Liver (tissue), 8 donors: ENCODE measurements at regions not wholly inside any gene's neighbourhood (a gene's known extent, or its start where the extent isn't known, plus 50 kb on each side); places are given as distances from the start of the nearest gene placed in this dataset.

ENCODE experiments used
- DNase-seq: peaks from one replicate; pipeline ENCODE4 v3.0.0-alpha.2; 2017; ENCODE audit warnings: low spot score
- H3K27ac ChIP-seq, 2 donors: one replicate each; pipeline ENCODE4 v1.7.0; 2013; ENCODE audit warnings: inconsistent platforms in 2 of 2, low read length in 2 of 2, control low read depth in 1 of 2, low read depth in 1 of 2, mild to moderate bottlenecking in 1 of 2
- H3K27me3 ChIP-seq, 4 donors: one replicate each; pipeline versions ENCODE4 v1.6.1 to v1.7.0; 2013; ENCODE audit warnings: low read length in 3 of 4, inconsistent platforms in 1 of 4, mild to moderate bottlenecking in 1 of 4, moderate library complexity in 1 of 4; ENCODE audit not compliant: control insufficient read depth in 4 of 4, insufficient read depth in 4 of 4
- H3K36me3 ChIP-seq, 4 donors: one replicate each; pipeline versions ENCODE4 v1.6.1 to v1.7.0; 2013; ENCODE audit warnings: low read length in 3 of 4, mild to moderate bottlenecking in 3 of 4, low read depth in 1 of 4, moderate library complexity in 1 of 4; ENCODE audit not compliant: control insufficient read depth in 4 of 4, insufficient read depth in 3 of 4
- H3K4me1 ChIP-seq, 4 donors: one replicate each; pipeline versions ENCODE4 v1.6.1 to v1.7.0; 2013; ENCODE audit warnings: low read length in 3 of 4, mild to moderate bottlenecking in 3 of 4, moderate library complexity in 1 of 4; ENCODE audit not compliant: control insufficient read depth in 4 of 4, insufficient read depth in 4 of 4
- H3K4me3 ChIP-seq, 3 donors: one replicate each; pipeline versions ENCODE4 v1.6.1 to v1.7.0; 2013; ENCODE audit warnings: low read length in 3 of 3, control low read depth in 1 of 3, low read depth in 1 of 3, mild to moderate bottlenecking in 1 of 3
- H3K9ac ChIP-seq, 2 donors: one replicate each; pipeline ENCODE4 v1.7.0; 2013; ENCODE audit warnings: low read length in 2 of 2, mild to moderate bottlenecking in 2 of 2, moderate library complexity in 2 of 2, control low read depth in 1 of 2, low read depth in 1 of 2
- H3K9me3 ChIP-seq, 4 donors: one replicate each; pipeline versions ENCODE4 v1.6.1 to v1.7.0; 2013; ENCODE audit warnings: low read length in 3 of 4; ENCODE audit not compliant: control insufficient read depth in 4 of 4
- ATF3 ChIP-seq: IDR thresholded peaks from 2 replicates; pipeline ENCODE4 v1.6.1; 2016; ENCODE audit warnings: antibody characterized with exemption
- EGR1 ChIP-seq, 2 donors: IDR thresholded peaks; 2 replicates each; pipeline ENCODE4 v1.6.1; 2016 to 2018; ENCODE audit warnings: antibody characterized with exemption in 2 of 2, low read depth in 2 of 2
- FOXA1 ChIP-seq: IDR thresholded peaks from 2 replicates; pipeline ENCODE4 v1.6.1; 2016; ENCODE audit warnings: antibody characterized with exemption
- FOXA2 ChIP-seq: IDR thresholded peaks from 2 replicates; pipeline ENCODE4 v1.6.1; 2016; ENCODE audit warnings: antibody characterized with exemption
- GABPA ChIP-seq, 2 donors: IDR thresholded peaks in 1 of 2; conservative IDR thresholded peaks in 1 of 2; 2 replicates each; pipeline ENCODE4 v1.6.1; 2016; ENCODE audit warnings: antibody characterized with exemption in 2 of 2, mild to moderate bottlenecking in 1 of 2, moderate library complexity in 1 of 2
- HNF4A ChIP-seq, 2 donors: conservative IDR thresholded peaks; 2 replicates each; pipeline ENCODE4 v1.6.1; 2016; ENCODE audit warnings: antibody characterized with exemption in 2 of 2, mild to moderate bottlenecking in 2 of 2
- HNF4G ChIP-seq: IDR thresholded peaks from 2 replicates; pipeline ENCODE4 v1.6.1; 2016; ENCODE audit warnings: antibody characterized with exemption
- JUND ChIP-seq, 2 donors: IDR thresholded peaks; 2 replicates each; pipeline ENCODE4 v1.6.1; 2016; ENCODE audit warnings: antibody characterized with exemption in 2 of 2
- MAX ChIP-seq: IDR thresholded peaks from 2 replicates; pipeline ENCODE4 v1.6.1; 2016; ENCODE audit warnings: antibody characterized with exemption
- NR2F2 ChIP-seq: IDR thresholded peaks from 2 replicates; pipeline ENCODE4 v1.6.1; 2016; ENCODE audit warnings: antibody characterized with exemption
- RAD21 ChIP-seq, 2 donors: IDR thresholded peaks; 2 replicates each; pipeline ENCODE4 v1.6.1; 2016; ENCODE audit warnings: antibody characterized with exemption in 2 of 2, mild to moderate bottlenecking in 2 of 2
- RXRA ChIP-seq, 2 donors: IDR thresholded peaks; 2 replicates each; pipeline ENCODE4 v1.6.1; 2017 to 2018; ENCODE audit warnings: antibody characterized with exemption in 2 of 2, mild to moderate bottlenecking in 1 of 2
- TAF1 ChIP-seq: conservative IDR thresholded peaks from 2 replicates; pipeline ENCODE4 v1.6.1; 2016; ENCODE audit warnings: antibody characterized with exemption, mild to moderate bottlenecking
- YY1 ChIP-seq: IDR thresholded peaks from 2 replicates; pipeline ENCODE4 v1.6.1; 2016; ENCODE audit warnings: antibody characterized with exemption, mild to moderate bottlenecking
- ZBTB33 ChIP-seq: IDR thresholded peaks from 2 replicates; pipeline ENCODE4 v1.6.1; 2016; ENCODE audit warnings: antibody characterized with exemption
- WGBS: extraction: QIAGEN DNeasy Blood & Tissue Kit; methylation state at CpG from one replicate; pipeline ENCODE4 v1.1.7; 2013; 5-methylcytosine and 5-hydroxymethylcytosine counted together
- TF ChIP-seq, protein P1 (sequence below): IDR thresholded peaks from 2 replicates; pipeline ENCODE4 v1.6.1; 2016; ENCODE audit warnings: antibody characterized with exemption, mild to moderate bottlenecking
- TF ChIP-seq, protein P2 (sequence below): fragments of 150-350 bp; IDR thresholded peaks from 2 replicates; pipeline ENCODE4 v1.5.1; 2017; ENCODE audit warnings: improper control_type of control experiment, low read depth, low read length; ENCODE audit not compliant: missing input control
- donor health status: healthy.
- donor health status: healthy.
- donor health status: healthy.
- donor health status: healthy.
- donor health status: healthy.

- no peaks in the 10 kb centered on the region for H3K4me1 ChIP-seq
- peaks cover 0 to 2% (median 1%) of the 10 kb centered on the region in 4 donors for H3K27me3 ChIP-seq
- 39% methylated on average over 5 of the region's 5 CpGs for WGBS
- no peak overlapping the region for H3K27ac ChIP-seq
- no peak overlapping the region for H3K4me3 ChIP-seq
- DNase-seq: no peak
- H3K9me3 ChIP-seq: no peaks in the 10 kb centered on the region
- H3K9ac ChIP-seq: no peak overlapping the region
- no peak for TF ChIP-seq HNF4A (conservative IDR thresholded peaks at IDR 0.05)
- TF ChIP-seq RXRA (IDR thresholded peaks at IDR 0.05): no peak
- no peak for TF ChIP-seq FOXA1
- no peak for TF ChIP-seq YY1
- TF ChIP-seq JUND (IDR thresholded peaks at IDR 0.05): no peak
- no peak for TF ChIP-seq EGR1 (IDR thresholded peaks at IDR 0.05; ENCODE audit: low read depth in 2 of 2)
- no peak for TF ChIP-seq GABPA (IDR thresholded peaks at IDR 0.05 in 1 of 2, conservative IDR thresholded peaks at IDR 0.05 in 1 of 2)
- no peak for TF ChIP-seq NR2F2
- no peak for TF ChIP-seq HNF4G
- TF ChIP-seq ZBTB33: no peak
- no peak for TF ChIP-seq FOXA2
- no peak for TF ChIP-seq ATF3
- no peak for TF ChIP-seq MAX
- TF ChIP-seq, protein P1, sequence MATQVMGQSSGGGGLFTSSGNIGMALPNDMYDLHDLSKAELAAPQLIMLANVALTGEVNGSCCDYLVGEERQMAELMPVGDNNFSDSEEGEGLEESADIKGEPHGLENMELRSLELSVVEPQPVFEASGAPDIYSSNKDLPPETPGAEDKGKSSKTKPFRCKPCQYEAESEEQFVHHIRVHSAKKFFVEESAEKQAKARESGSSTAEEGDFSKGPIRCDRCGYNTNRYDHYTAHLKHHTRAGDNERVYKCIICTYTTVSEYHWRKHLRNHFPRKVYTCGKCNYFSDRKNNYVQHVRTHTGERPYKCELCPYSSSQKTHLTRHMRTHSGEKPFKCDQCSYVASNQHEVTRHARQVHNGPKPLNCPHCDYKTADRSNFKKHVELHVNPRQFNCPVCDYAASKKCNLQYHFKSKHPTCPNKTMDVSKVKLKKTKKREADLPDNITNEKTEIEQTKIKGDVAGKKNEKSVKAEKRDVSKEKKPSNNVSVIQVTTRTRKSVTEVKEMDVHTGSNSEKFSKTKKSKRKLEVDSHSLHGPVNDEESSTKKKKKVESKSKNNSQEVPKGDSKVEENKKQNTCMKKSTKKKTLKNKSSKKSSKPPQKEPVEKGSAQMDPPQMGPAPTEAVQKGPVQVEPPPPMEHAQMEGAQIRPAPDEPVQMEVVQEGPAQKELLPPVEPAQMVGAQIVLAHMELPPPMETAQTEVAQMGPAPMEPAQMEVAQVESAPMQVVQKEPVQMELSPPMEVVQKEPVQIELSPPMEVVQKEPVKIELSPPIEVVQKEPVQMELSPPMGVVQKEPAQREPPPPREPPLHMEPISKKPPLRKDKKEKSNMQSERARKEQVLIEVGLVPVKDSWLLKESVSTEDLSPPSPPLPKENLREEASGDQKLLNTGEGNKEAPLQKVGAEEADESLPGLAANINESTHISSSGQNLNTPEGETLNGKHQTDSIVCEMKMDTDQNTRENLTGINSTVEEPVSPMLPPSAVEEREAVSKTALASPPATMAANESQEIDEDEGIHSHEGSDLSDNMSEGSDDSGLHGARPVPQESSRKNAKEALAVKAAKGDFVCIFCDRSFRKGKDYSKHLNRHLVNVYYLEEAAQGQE: no peak
- TF ChIP-seq TAF1: no peak
- TF ChIP-seq RAD21 (IDR thresholded peaks at IDR 0.05): no peak
- TF ChIP-seq, protein P2, sequence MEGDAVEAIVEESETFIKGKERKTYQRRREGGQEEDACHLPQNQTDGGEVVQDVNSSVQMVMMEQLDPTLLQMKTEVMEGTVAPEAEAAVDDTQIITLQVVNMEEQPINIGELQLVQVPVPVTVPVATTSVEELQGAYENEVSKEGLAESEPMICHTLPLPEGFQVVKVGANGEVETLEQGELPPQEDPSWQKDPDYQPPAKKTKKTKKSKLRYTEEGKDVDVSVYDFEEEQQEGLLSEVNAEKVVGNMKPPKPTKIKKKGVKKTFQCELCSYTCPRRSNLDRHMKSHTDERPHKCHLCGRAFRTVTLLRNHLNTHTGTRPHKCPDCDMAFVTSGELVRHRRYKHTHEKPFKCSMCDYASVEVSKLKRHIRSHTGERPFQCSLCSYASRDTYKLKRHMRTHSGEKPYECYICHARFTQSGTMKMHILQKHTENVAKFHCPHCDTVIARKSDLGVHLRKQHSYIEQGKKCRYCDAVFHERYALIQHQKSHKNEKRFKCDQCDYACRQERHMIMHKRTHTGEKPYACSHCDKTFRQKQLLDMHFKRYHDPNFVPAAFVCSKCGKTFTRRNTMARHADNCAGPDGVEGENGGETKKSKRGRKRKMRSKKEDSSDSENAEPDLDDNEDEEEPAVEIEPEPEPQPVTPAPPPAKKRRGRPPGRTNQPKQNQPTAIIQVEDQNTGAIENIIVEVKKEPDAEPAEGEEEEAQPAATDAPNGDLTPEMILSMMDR: no peak
- no peaks in the 10 kb centered on the region for H3K36me3 ChIP-seq
These were observed 74.9 kb upstream of the APCDD1 start for GRCh38 chr18:10379522-10379921.

- TF ChIP-seq FOXA2 (no peak), RXRA (IDR thresholded peaks at IDR 0.05) (no peak), YY1 (no peak)
- H3K4me3 ChIP-seq: no peak overlapping the region
- no peak for DNase-seq
- H3K27me3 ChIP-seq: peaks cover 0 to 2% (median 1%) of the 10 kb centered on the region in 4 donors
- 66% methylated on average over 1 of the region's 1 CpG for WGBS
- H3K4me1 ChIP-seq: no peaks in the 10 kb centered on the region
- H3K9me3 ChIP-seq: no peaks in the 10 kb centered on the region
- H3K9ac ChIP-seq: no peak overlapping the region
- no peaks in the 10 kb centered on the region for H3K36me3 ChIP-seq
- H3K27ac ChIP-seq: no peak overlapping the region
These were observed 72.9 kb upstream of the APCDD1 start for GRCh38 chr18:10381516-10381915.
